ENCODE measurements at regions not wholly inside any gene's neighbourhood (a gene's known extent, or its start where the extent isn't known, plus 50 kb on each side); places are given as distances from the start of the nearest gene placed in this dataset.

DNA sequence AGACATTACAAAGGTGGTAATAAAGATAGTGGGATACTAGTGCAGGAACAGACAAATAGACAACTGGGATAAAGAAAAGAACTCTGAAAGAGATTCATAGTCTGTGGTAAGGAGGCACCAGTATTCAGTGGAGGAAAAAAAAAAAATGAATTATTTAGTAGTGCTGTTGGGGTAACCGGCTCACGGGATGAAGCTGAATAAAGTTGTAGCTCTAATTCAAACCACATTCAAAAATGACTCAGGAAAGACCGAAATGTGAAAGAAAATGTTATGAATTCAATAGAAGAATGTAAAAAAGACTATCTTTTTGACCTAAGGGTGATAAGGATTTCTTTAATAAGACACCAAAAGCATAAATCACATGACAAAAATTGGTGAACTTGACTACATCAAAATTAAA is 83.1 kb upstream of the HABP2 start:
- no peak overlapping the region for H3K4me3 ChIP-seq (ENCODE audit: low read depth, poor library complexity, severe bottlenecking)
- 63 to 67% methylated on average over 3 of the region's 3 CpGs for WGBS, 2 donors
- TF ChIP-seq, protein P1, sequence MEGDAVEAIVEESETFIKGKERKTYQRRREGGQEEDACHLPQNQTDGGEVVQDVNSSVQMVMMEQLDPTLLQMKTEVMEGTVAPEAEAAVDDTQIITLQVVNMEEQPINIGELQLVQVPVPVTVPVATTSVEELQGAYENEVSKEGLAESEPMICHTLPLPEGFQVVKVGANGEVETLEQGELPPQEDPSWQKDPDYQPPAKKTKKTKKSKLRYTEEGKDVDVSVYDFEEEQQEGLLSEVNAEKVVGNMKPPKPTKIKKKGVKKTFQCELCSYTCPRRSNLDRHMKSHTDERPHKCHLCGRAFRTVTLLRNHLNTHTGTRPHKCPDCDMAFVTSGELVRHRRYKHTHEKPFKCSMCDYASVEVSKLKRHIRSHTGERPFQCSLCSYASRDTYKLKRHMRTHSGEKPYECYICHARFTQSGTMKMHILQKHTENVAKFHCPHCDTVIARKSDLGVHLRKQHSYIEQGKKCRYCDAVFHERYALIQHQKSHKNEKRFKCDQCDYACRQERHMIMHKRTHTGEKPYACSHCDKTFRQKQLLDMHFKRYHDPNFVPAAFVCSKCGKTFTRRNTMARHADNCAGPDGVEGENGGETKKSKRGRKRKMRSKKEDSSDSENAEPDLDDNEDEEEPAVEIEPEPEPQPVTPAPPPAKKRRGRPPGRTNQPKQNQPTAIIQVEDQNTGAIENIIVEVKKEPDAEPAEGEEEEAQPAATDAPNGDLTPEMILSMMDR (IDR thresholded peaks at IDR 0.05) = no peak
- TF ChIP-seq POLR2A (IDR thresholded peaks at IDR 0.05) = no peak
- intact Hi-C loops (cut with DNase I; ENCODE audit: low total_unique reads) = no loop called here
- DNase-seq (ENCODE audit: low spot score in 2 of 2) = no peak

DNA sequence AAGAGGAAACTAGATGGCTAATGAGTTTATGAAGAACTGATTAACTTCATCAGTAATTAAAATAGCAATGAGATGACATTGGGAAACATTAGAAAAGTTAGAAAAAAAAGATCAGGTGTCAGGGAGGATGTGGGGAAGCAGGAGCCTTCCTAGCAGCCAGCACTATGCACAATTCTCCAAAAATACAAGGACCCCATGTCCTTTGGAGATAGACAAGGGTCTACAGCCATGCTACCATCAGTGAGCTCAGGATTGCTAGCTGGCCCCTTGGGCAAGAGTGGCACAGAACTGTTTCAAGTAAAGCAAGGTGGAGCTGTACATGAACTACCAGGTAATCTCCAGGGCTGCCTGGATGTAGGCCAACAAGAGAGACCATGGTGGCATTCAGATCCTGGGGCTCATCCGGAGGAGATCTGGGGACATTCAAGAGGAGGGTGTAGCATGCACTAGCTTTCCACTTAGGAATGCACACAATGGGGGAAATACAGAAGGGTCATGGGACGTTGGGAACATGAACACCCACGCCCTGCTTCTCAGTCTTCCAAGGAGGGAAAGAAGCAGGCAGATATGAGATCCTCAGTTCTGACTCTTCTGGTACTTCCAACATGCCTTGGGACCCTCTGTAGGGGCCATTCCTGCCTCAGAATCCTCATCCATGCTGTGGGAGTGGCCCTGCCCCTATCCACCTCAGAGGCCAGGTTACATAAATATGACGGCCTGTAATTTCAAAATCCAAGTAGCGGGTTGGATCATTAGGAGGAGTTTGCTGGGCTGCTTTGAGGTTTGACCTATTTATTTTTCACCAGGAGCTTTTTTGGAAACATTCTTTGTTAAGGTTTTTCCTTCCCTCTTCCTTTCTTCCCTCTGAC is 82.2 kb upstream of the HABP2 start:
- no peak overlapping the region for H3K4me3 ChIP-seq (ENCODE audit: low read depth, poor library complexity, severe bottlenecking)
- TF ChIP-seq, protein P1 (IDR thresholded peaks at IDR 0.05) = no peak
- no peak for TF ChIP-seq POLR2A (IDR thresholded peaks at IDR 0.05)
- intact Hi-C loops (cut with DNase I; ENCODE audit: low total_unique reads) = no loop called here
- 71 to 90% methylated on average over 5 of the region's 5 CpGs for WGBS, 2 donors
- no peak for DNase-seq (ENCODE audit: low spot score in 2 of 2)

DNA sequence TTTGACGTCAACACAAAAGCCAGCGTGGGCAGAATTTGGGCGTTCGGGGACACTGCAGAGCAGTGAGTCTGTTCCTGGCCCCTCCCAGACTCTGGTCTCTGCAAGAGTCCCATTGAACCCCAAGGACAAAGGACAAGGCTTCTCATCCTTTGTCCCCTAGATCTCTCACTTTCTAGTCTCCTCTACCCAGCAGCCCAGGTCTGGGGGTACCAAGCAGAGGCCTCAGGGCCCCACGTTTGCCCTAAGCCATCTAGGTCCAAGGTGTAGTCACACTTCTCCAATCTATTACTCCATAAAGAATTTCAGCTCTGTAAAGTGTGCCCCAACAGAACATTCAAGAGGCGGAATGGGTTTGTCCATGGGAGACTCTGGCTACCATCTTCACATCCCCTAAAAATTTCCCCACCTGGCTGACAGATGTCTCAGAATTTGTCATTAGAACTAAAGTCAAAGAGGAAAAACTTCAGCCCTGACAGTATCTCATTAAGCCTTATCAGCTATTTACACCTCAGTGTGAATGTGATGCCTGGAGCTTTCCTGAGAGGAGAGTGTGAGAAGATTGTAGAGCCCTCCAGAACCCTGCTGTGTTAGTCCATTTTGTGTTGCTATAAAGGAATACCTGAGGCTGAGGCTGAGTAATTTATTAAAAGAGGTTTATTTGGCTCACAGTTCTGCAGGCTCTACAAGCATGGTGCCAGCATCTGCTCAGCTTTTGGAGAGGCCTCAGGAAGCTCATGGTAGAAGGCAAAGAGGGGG is 81.4 kb upstream of the HABP2 start:
- no peak for TF ChIP-seq POLR2A (IDR thresholded peaks at IDR 0.05)
- TF ChIP-seq, protein P1 (IDR thresholded peaks at IDR 0.05) = no peak
- 86 to 90% methylated on average over 6 of the region's 6 CpGs for WGBS, 2 donors
- no peak for DNase-seq (ENCODE audit: low spot score in 2 of 2)
- no peak overlapping the region for H3K4me3 ChIP-seq (ENCODE audit: low read depth, poor library complexity, severe bottlenecking)
- intact Hi-C loops (cut with DNase I; ENCODE audit: low total_unique reads) = no loop called here

DNA sequence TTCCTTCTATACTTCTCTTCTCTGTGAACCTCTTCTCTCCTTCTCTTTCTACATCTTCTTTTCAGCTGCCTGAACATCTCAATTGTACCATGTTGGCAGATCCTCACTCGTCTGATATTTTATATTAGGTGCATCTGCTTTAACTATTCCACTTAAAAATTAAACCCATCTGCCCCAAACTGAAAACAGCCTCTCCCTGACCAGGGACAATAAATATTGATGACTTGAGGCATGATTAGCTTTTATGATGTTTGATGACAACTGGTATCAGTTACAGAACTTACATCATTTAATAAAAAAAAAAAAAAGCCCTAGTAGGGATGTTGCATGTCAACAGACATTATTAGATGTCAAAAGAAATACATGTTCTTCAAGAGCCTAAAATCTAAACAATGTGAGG is 79.8 kb upstream of the HABP2 start:
- TF ChIP-seq POLR2A (IDR thresholded peaks at IDR 0.05) = no peak
- TF ChIP-seq, protein P1 (IDR thresholded peaks at IDR 0.05) = no peak
- no peak for DNase-seq (ENCODE audit: low spot score in 2 of 2)
- intact Hi-C loops (cut with DNase I; ENCODE audit: low total_unique reads) = no loop called here
- H3K4me3 ChIP-seq (ENCODE audit: low read depth, poor library complexity, severe bottlenecking) = no peak overlapping the region
- whole genome bisulfite sequencing, 2 donors = 53 to 57% methylated on average over 1 of the region's 1 CpG

DNA sequence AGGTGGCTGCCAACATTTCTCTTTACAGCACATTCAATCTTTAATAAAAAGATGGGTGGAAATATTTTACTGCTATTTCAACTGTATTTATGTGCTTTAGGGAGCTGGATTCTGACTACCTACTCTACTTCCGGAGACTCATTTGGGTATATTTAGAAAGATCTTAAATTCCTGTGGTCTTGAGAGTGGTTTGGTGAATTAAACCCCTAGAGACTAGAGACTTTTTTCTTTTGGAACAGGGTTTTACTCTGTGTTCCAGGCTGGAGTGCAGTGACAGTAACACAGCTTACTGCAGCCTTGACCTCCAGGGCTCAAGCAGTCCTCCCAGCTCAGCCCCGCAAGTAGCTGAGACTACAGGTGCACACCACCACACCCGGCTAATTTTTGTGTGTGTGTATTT is 79.0 kb upstream of the HABP2 start:
- H3K4me3 ChIP-seq (ENCODE audit: low read depth, poor library complexity, severe bottlenecking) = no peak overlapping the region
- no peak for TF ChIP-seq POLR2A (IDR thresholded peaks at IDR 0.05)
- TF ChIP-seq, protein P1 (IDR thresholded peaks at IDR 0.05) = no peak
- no peak for DNase-seq (ENCODE audit: low spot score in 2 of 2)
- 72 to 74% methylated on average over 3 of the region's 3 CpGs for WGBS, 2 donors
- intact Hi-C loops (cut with DNase I; ENCODE audit: low total_unique reads) = no loop called here

Measured in lower leg skin (tissue), 4 donors.